Gastroesophageal sphincter (tissue), 4 donors: ENCODE measurements at regions not wholly inside any gene's neighbourhood (a gene's known extent, or its start where the extent isn't known, plus 50 kb on each side); places are given as distances from the start of the nearest gene placed in this dataset.

Experiments used
- ATAC-seq: fragments of 150-250 bp; one replicate; pipeline ENCODE4 v1.9.1; 2016; ENCODE audit warnings: mild to moderate bottlenecking, moderate library complexity
- H3K27ac ChIP-seq, 4 donors: fragments of 200-600 bp; sonication (generic) in 3 of 4; 1 replicate in 3 of 4; 2 replicates in 1 of 4; pipeline ENCODE4 v1.5.1; 2016 to 2019
- H3K27me3 ChIP-seq: fragments of 200-600 bp; sonication (generic); one replicate; pipeline ENCODE4 v1.5.1; 2019
- H3K36me3 ChIP-seq, 2 donors: fragments of 200-600 bp; sonication (generic); one replicate each; pipeline ENCODE4 v1.5.1; 2019; ENCODE audit warnings: control low read depth in 1 of 2
- H3K4me1 ChIP-seq, 3 donors: fragments of 200-600 bp; sonication (generic); 1 replicate in 2 of 3; 2 replicates in 1 of 3; pipeline ENCODE4 v1.5.1; 2016 to 2019; ENCODE audit warnings: control low read depth in 2 of 3
- H3K4me3 ChIP-seq, 2 donors: fragments of 200-600 bp; sonication (generic); one replicate each; pipeline ENCODE4 v1.5.1; 2019; ENCODE audit warnings: mild to moderate bottlenecking in 1 of 2, moderate library complexity in 1 of 2
- H3K9me3 ChIP-seq, 3 donors: fragments of 200-600 bp; sonication (generic); one replicate each; pipeline ENCODE4 v1.5.1; 2017 to 2019; ENCODE audit warnings: control low read depth in 2 of 3
- EP300 ChIP-seq: sonication (generic); formaldehyde crosslinking; IDR thresholded peaks from one replicate; pipeline ENCODE4 v1.6.1; 2017; ENCODE audit warnings: antibody characterized with exemption, mild to moderate bottlenecking
- POLR2A ChIP-seq, 2 donors: fragments of 450-650 bp; IDR thresholded peaks; one replicate each; pipeline ENCODE4 v1.6.1; 2017; ENCODE audit warnings: antibody characterized with exemption in 2 of 2, mild to moderate bottlenecking in 2 of 2, moderate library complexity in 1 of 2
- POLR2AphosphoS5 ChIP-seq: sonication (generic); formaldehyde crosslinking; IDR thresholded peaks from one replicate; pipeline ENCODE4 v1.6.1; 2017; ENCODE audit warnings: antibody characterized with exemption
- WGBS, 2 donors: methylation state at CpG; one replicate each; pipeline ENCODE4 v1.1.5; 2018; ENCODE audit warnings: low coverage in 1 of 2; 5-methylcytosine and 5-hydroxymethylcytosine counted together
- TF ChIP-seq, protein P1 (sequence below), 4 experiments: fragments of 200-600 bp in 2 of 4; fragments of 450-650 bp in 2 of 4; sonication (generic) in 1 of 4; IDR thresholded peaks; one replicate each; pipeline ENCODE4 v1.5.1; 2017 to 2019; ENCODE audit warnings: antibody characterized with exemption in 4 of 4, mild to moderate bottlenecking in 2 of 4, moderate library complexity in 2 of 4

DNA sequence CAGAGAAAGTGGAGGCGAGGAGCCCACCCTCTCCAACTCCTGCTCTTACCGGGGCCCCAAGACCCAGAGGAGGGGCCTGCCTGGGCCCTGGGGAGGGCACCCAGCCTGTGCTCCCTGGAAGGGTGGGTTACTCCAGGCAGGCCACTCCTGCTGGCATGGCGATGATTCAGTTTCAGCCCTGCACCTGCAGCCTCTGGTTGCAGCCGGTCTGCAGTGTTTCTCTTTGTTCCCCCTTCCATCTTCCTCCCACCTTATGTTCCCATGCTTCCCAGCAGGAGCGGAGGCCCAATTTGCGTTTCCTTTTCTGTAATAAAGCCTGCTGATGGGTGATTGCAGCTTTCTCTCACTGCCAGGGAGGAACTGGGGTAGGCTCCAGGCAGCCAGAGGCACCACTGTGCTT is 53.2 kb upstream of the FAM20C start:
- H3K27me3 ChIP-seq: no peaks in the 10 kb centered on the region
- 62 to 66% methylated on average over 5 of the region's 6 CpGs for WGBS, 2 donors
- peaks cover 0 to 27% (median 0%) of the 10 kb centered on the region in 3 donors for H3K4me1 ChIP-seq
- ATAC-seq: no peak
- H3K36me3 ChIP-seq: no peaks in the 10 kb centered on the region
- H3K9me3 ChIP-seq: no peaks in the 10 kb centered on the region
- no peak overlapping the region for H3K4me3 ChIP-seq
- TF ChIP-seq POLR2AphosphoS5: no peak
- no peak overlapping the region for H3K27ac ChIP-seq

DNA sequence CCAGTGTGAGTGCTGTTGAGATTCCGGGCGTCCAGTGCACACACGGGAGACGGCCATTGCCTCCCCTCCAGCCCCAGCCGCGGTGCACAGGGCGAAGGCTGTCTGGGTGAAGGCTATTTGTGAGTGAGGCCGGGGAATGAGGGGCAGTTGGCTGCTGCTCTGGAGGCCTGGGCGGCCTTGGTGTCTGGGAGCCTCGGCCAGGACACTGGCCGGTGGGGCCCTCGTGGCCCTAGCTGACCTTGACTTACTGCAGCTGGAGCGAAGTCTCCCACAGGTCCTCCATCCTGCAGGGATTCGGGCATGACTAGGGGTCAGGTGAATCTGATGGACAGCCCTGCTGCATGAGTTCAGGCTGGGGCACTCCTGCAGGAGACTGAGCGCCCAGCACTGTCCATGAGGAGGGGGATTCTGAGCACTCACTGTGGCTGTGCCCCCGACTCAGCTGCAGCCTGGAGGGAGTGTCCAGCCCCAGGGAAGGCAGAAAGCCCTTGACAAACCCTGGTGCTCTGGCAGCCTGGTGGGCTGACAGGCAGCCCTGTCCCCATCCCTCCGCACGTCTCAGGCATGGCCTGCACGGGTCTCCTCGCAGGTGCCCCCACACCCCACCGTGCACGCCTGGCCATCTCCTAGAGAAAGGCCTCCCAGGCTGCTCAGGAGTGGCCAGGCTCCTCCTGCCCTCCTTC is 52.7 kb upstream of the FAM20C start:
- no peak for ATAC-seq
- H3K4me1 ChIP-seq: peaks cover 0 to 27% (median 0%) of the 10 kb centered on the region in 3 donors
- no peaks in the 10 kb centered on the region for H3K9me3 ChIP-seq
- 60% methylated on average over 1 of the region's 22 CpGs; no CpG with 5 or more reads in 1 of the 2 donors for WGBS, 2 donors
- no peak overlapping the region for H3K4me3 ChIP-seq
- TF ChIP-seq POLR2AphosphoS5 (no peak), EP300 (no peak), POLR2A (IDR thresholded peaks at IDR 0.05) (no peak)
- TF ChIP-seq, protein P1, sequence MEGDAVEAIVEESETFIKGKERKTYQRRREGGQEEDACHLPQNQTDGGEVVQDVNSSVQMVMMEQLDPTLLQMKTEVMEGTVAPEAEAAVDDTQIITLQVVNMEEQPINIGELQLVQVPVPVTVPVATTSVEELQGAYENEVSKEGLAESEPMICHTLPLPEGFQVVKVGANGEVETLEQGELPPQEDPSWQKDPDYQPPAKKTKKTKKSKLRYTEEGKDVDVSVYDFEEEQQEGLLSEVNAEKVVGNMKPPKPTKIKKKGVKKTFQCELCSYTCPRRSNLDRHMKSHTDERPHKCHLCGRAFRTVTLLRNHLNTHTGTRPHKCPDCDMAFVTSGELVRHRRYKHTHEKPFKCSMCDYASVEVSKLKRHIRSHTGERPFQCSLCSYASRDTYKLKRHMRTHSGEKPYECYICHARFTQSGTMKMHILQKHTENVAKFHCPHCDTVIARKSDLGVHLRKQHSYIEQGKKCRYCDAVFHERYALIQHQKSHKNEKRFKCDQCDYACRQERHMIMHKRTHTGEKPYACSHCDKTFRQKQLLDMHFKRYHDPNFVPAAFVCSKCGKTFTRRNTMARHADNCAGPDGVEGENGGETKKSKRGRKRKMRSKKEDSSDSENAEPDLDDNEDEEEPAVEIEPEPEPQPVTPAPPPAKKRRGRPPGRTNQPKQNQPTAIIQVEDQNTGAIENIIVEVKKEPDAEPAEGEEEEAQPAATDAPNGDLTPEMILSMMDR (IDR thresholded peaks at IDR 0.05): no peak
- no peaks in the 10 kb centered on the region for H3K27me3 ChIP-seq
- H3K36me3 ChIP-seq: no peaks in the 10 kb centered on the region
- H3K27ac ChIP-seq: no peak overlapping the region

DNA sequence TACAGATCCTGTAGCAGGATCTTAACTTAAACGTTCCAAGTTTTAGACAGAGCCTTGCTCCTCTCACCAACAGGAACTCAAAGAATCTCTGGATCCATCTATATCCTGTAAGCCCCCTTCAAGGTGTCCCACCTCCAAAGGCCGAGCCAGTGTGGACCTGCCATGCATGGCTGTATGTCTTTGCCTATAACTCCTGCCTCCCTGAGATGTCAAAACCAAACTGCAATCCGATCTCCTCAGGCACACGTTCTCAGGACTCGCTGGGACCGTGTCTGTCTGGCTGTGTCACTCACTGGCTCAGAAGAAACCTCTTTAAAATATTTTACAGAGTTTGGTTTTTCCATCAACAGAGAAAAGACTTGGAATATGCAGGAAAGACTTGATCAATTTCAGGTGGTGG is 51.4 kb upstream of the FAM20C start:
- no peak overlapping the region for H3K4me3 ChIP-seq
- H3K27me3 ChIP-seq: no peaks in the 10 kb centered on the region
- no peak for TF ChIP-seq POLR2AphosphoS5
- TF ChIP-seq EP300: no peak
- TF ChIP-seq, protein P1 (IDR thresholded peaks at IDR 0.05): no peak
- TF ChIP-seq POLR2A (IDR thresholded peaks at IDR 0.05): no peak
- WGBS, 2 donors: 61 to 83% methylated on average over 1 to 5 of the region's 6 CpGs
- ATAC-seq: no peak
- no peak overlapping the region for H3K27ac ChIP-seq
- no peaks in the 10 kb centered on the region for H3K36me3 ChIP-seq
- peaks cover 0 to 27% (median 0%) of the 10 kb centered on the region in 3 donors for H3K4me1 ChIP-seq
- no peaks in the 10 kb centered on the region for H3K9me3 ChIP-seq

DNA sequence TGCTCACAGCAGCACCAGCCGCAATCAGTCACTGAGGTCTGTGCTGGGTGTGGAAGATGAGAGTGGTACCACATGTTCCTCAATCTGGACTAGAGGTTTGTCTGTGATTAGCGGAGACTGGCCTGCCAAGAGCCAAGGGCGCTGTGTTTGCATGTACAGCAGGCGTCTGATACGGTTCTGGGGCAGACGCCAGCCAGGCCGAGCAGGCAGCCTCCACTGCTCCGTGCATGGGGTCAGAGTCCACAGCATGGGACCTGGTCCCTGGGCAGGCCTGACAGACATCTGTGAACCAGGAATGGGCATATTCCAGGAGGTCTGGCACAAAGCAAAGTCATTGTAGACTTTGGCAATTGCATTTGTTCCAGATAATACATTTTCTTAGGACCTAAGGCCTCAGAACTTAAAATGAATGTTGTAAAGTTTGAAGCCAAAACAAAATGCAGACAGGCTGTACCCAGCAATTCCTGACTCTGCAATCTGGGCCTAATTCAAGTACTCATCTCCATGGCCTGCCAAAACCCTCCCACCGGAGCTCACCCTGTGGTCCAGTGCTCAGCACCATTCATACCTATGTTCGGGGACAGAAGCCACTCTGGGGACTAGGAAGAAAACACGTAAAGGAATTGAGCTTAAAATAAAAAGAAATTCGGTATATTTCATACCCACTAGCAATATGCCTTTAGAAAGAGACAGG is 50.0 kb upstream of the FAM20C start:
- no peak overlapping the region for H3K4me3 ChIP-seq
- 63 to 89% methylated on average over 4 of the region's 12 CpGs for WGBS, 2 donors
- peak overlapping the region in 3 of 4 donors; percentile 3 to 46 (median 32) for H3K27ac ChIP-seq
- H3K27me3 ChIP-seq: no peaks in the 10 kb centered on the region
- no peaks in the 10 kb centered on the region for H3K9me3 ChIP-seq
- H3K36me3 ChIP-seq: no peaks in the 10 kb centered on the region
- peak; percentile 64 for ATAC-seq
- H3K4me1 ChIP-seq: peaks cover 0 to 27% (median 0%) of the 10 kb centered on the region in 3 donors
- TF ChIP-seq POLR2AphosphoS5: no peak
- TF ChIP-seq, protein P1 (IDR thresholded peaks at IDR 0.05): no peak
- TF ChIP-seq POLR2A (IDR thresholded peaks at IDR 0.05): no peak
- TF ChIP-seq EP300: no peak
